ENCODE measurements at regions not wholly inside any gene's neighbourhood (a gene's known extent, or its start where the extent isn't known, plus 50 kb on each side); places are given as distances from the start of the nearest gene placed in this dataset.

GRCh38 chr3:18888370-18888769, 259.9 kb upstream of the KCNH8 start:
- ChIA-PET POLR2A (ENCODE audit: low non-redundant PET) (no interaction called here), CTCF (no interaction called here)
- no peak for TF ChIP-seq CTCF (conservative IDR thresholded peaks at IDR 0.05; ENCODE audit: low read depth)
- H3K27ac ChIP-seq, result no peak overlapping the region
- DNase-seq (ENCODE audit: low spot score), result no peak

- ChIA-PET POLR2A (ENCODE audit: low non-redundant PET) (no interaction called here), CTCF (no interaction called here)
- DNase-seq (ENCODE audit: low spot score), result no peak
- no peak for TF ChIP-seq CTCF (conservative IDR thresholded peaks at IDR 0.05; ENCODE audit: low read depth)
- no peak overlapping the region for H3K27ac ChIP-seq
Observed at GRCh38 chr3:18886331-18886730, 262.0 kb upstream of the KCNH8 start.

- no peak for DNase-seq (ENCODE audit: low spot score)
- no peak for TF ChIP-seq CTCF (conservative IDR thresholded peaks at IDR 0.05; ENCODE audit: low read depth)
- CTCF ChIA-PET, result interaction anchor here (1.5 kb wide), 1 partner anchor 13 kb away, joined by 4 read pairs; no protein-coding TSS in a partner anchor
- H3K27ac ChIP-seq, result no peak overlapping the region
- POLR2A ChIA-PET (ENCODE audit: low non-redundant PET), result no interaction called here
Observed at GRCh38 chr3:18885612-18886011, 262.7 kb upstream of the KCNH8 start.

GRCh38 chr3:18883571-18883970, 264.7 kb upstream of the KCNH8 start:
- DNase-seq (ENCODE audit: low spot score), result no peak
- no peak overlapping the region for H3K27ac ChIP-seq
- no peak for TF ChIP-seq CTCF (conservative IDR thresholded peaks at IDR 0.05; ENCODE audit: low read depth)
- POLR2A ChIA-PET (ENCODE audit: low non-redundant PET), result no interaction called here
- CTCF ChIA-PET, result no interaction called here

GRCh38 chr3:18880691-18881090, 267.6 kb upstream of the KCNH8 start:
- no peak overlapping the region for H3K27ac ChIP-seq
- no peak for TF ChIP-seq CTCF (conservative IDR thresholded peaks at IDR 0.05; ENCODE audit: low read depth)
- ChIA-PET CTCF (no interaction called here), POLR2A (ENCODE audit: low non-redundant PET) (no interaction called here)
- no peak for DNase-seq (ENCODE audit: low spot score)

- CTCF ChIA-PET, result interaction anchor here (1.2 kb wide), 1 partner anchor 13 kb away, joined by 4 read pairs; no protein-coding TSS in a partner anchor
- no peak for TF ChIP-seq CTCF (conservative IDR thresholded peaks at IDR 0.05; ENCODE audit: low read depth)
- POLR2A ChIA-PET (ENCODE audit: low non-redundant PET), result no interaction called here
Observed at GRCh38 chr3:18872466-18872865, 275.8 kb upstream of the KCNH8 start.

GRCh38 chr3:18870642-18871041, 277.7 kb upstream of the KCNH8 start:
- no peak for DNase-seq (ENCODE audit: low spot score)
- TF ChIP-seq CTCF (conservative IDR thresholded peaks at IDR 0.05; ENCODE audit: low read depth), result no peak
- H3K27ac ChIP-seq, result no peak overlapping the region
- ChIA-PET POLR2A (ENCODE audit: low non-redundant PET) (no interaction called here), CTCF (no interaction called here)

More at GRCh38 chr3:18872466-18872865, 275.8 kb upstream of the KCNH8 start:
- no peak overlapping the region for H3K27ac ChIP-seq
- DNase-seq (ENCODE audit: low spot score), result no peak

Measured in RWPE1 (cell line).